ENCODE measurements at regions not wholly inside any gene's neighbourhood (a gene's known extent, or its start where the extent isn't known, plus 50 kb on each side); places are given as distances from the start of the nearest gene placed in this dataset.

GRCh38 chr10:121195524-121195910 is 344.4 kb downstream of the WDR11 start:
- TF ChIP-seq CTCF (IDR thresholded peaks at IDR 0.05; ENCODE audit: low read depth, low read length) (no peak), MYC (IDR thresholded peaks at IDR 0.05; ENCODE audit: low read depth, low read length) (no peak), POLR2A (IDR thresholded peaks at IDR 0.05; ENCODE audit: extremely low read depth, insufficient read length) (no peak), MAX (IDR thresholded peaks at IDR 0.05; ENCODE audit: low read depth, low read length) (no peak)
